Endothelial cell of umbilical vein (primary cell): ENCODE measurements at regions not wholly inside any gene's neighbourhood (a gene's known extent, or its start where the extent isn't known, plus 50 kb on each side); places are given as distances from the start of the nearest gene placed in this dataset.

Experiments used
- EZH2 ChIP-seq: IDR thresholded peaks from 2 replicates; pipeline ENCODE4 v1.6.1; 2012; ENCODE audit warnings: borderline replicate concordance, low read depth, mild to moderate bottlenecking, moderate library complexity, low read length, inconsistent platforms; ENCODE audit not compliant: severe bottlenecking
- FOS ChIP-seq: IDR thresholded peaks from 2 replicates; pipeline ENCODE4 v1.6.1; 2011; ENCODE audit warnings: mild to moderate bottlenecking, low read length, moderate library complexity, borderline replicate concordance; ENCODE audit not compliant: insufficient read depth
- POLR2A ChIP-seq: IDR thresholded peaks from 2 replicates; pipeline ENCODE4 v1.6.1; 2012; ENCODE audit warnings: low read depth, mild to moderate bottlenecking, control low read depth, low read length
- POLR2AphosphoS5 ChIP-seq: IDR thresholded peaks from 2 replicates; pipeline ENCODE4 v1.6.1; 2012; ENCODE audit warnings: low read depth, mild to moderate bottlenecking, control low read depth, low read length, moderate library complexity; ENCODE audit not compliant: insufficient read depth
- TF ChIP-seq, protein P1 (sequence below), 2 donors: IDR thresholded peaks; 1 replicate in 1 of 2; 2 replicates in 1 of 2; pipeline ENCODE4 v1.5.1; 2011; ENCODE audit warnings: low read length in 2 of 2, mild to moderate bottlenecking in 2 of 2, moderate library complexity in 2 of 2, control low read depth in 1 of 2, inconsistent platforms in 1 of 2, low read depth in 1 of 2; ENCODE audit not compliant: insufficient read depth in 1 of 2; ENCODE audit errors: extremely low read depth in 1 of 2

DNA sequence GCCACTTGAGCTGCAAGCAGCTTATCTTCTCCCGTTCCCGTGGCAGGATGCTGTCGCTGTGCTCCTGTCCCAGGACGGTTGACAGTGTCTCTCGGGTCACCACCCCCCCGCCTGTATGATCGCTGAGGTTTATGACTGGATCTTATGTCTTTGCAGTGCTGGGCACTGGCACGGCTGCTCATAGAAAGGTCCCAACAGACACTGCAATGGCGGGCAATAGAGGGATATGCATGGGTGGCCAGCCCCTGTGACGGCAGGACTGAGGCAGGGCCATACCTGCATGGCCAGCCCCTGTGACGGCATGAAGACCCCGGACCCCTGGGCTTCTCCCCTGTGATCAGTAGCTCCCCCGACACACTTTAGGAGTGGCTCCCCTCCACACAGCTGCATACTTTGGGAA, 307.2 kb downstream of the TEX29 start:
- TF ChIP-seq, protein P1, sequence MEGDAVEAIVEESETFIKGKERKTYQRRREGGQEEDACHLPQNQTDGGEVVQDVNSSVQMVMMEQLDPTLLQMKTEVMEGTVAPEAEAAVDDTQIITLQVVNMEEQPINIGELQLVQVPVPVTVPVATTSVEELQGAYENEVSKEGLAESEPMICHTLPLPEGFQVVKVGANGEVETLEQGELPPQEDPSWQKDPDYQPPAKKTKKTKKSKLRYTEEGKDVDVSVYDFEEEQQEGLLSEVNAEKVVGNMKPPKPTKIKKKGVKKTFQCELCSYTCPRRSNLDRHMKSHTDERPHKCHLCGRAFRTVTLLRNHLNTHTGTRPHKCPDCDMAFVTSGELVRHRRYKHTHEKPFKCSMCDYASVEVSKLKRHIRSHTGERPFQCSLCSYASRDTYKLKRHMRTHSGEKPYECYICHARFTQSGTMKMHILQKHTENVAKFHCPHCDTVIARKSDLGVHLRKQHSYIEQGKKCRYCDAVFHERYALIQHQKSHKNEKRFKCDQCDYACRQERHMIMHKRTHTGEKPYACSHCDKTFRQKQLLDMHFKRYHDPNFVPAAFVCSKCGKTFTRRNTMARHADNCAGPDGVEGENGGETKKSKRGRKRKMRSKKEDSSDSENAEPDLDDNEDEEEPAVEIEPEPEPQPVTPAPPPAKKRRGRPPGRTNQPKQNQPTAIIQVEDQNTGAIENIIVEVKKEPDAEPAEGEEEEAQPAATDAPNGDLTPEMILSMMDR (IDR thresholded peaks at IDR 0.05; ENCODE audit: extremely low read depth in 1 of 2, insufficient read depth in 1 of 2, low read depth in 1 of 2, low read length in 2 of 2): no peak
- TF ChIP-seq POLR2A: no peak
- no peak for TF ChIP-seq EZH2
- no peak for TF ChIP-seq FOS
- TF ChIP-seq POLR2AphosphoS5: no peak
